Prostate gland (tissue), 2 donors: ENCODE measurements at regions not wholly inside any gene's neighbourhood (a gene's known extent, or its start where the extent isn't known, plus 50 kb on each side); places are given as distances from the start of the nearest gene placed in this dataset.

Experiments used
- DNase-seq: peaks from one replicate; pipeline ENCODE4 v3.0.0-alpha.2; 2019; ENCODE audit warnings: low spot score
- H3K27ac ChIP-seq, 2 donors: fragments of 200-600 bp; sonication (generic); 2 replicates each; pipeline ENCODE4 v1.5.1; 2017 to 2019
- H3K27me3 ChIP-seq: fragments of 200-600 bp; sonication (generic); replicated peaks from 2 replicates; pipeline ENCODE4 v1.5.1; 2019; ENCODE audit not compliant: insufficient read depth
- H3K36me3 ChIP-seq, 2 donors: fragments of 200-600 bp; sonication (generic); 1 replicate in 1 of 2; 2 replicates in 1 of 2; pipeline versions ENCODE4 v1.5.1 to v1.8.1; 2017 to 2019
- H3K4me1 ChIP-seq: fragments of 200-600 bp; sonication (generic); replicated peaks from 2 replicates; pipeline ENCODE4 v1.5.1; 2019
- H3K4me3 ChIP-seq, 2 donors: fragments of 200-600 bp; sonication (generic); 2 replicates each; pipeline ENCODE4 v1.5.1; 2017 to 2019
- H3K9me3 ChIP-seq: fragments of 200-600 bp; sonication (generic); 2 replicates; pipeline ENCODE4 v1.5.1; 2017
- POLR2A ChIP-seq: fragments of 450-650 bp; IDR thresholded peaks from one replicate; pipeline ENCODE4 v1.6.1; 2016; ENCODE audit warnings: antibody characterized with exemption, mild to moderate bottlenecking
- POLR2AphosphoS5 ChIP-seq: sonication (generic); formaldehyde crosslinking; IDR thresholded peaks from one replicate; pipeline ENCODE4 v1.6.1; 2017; ENCODE audit warnings: antibody characterized with exemption
- WGBS: methylation state at CpG from one replicate; pipeline ENCODE4 v1.1.5; 2018; 5-methylcytosine and 5-hydroxymethylcytosine counted together
- intact Hi-C: fragments of 100-400 bp; cut with DNase I; formaldehyde crosslinking; loops from one replicate; pipeline ENCODE4 v1.14.2; 2022
- TF ChIP-seq, protein P1 (sequence below), 4 experiments: fragments of 200-600 bp in 2 of 4; fragments of 450-650 bp in 2 of 4; sonication (generic) in 2 of 4; IDR thresholded peaks; 1 replicate in 3 of 4; 2 replicates in 1 of 4; pipeline ENCODE4 v1.5.1; 2016 to 2019; ENCODE audit warnings: antibody characterized with exemption in 4 of 4, mild to moderate bottlenecking in 2 of 4, moderate library complexity in 2 of 4

DNA sequence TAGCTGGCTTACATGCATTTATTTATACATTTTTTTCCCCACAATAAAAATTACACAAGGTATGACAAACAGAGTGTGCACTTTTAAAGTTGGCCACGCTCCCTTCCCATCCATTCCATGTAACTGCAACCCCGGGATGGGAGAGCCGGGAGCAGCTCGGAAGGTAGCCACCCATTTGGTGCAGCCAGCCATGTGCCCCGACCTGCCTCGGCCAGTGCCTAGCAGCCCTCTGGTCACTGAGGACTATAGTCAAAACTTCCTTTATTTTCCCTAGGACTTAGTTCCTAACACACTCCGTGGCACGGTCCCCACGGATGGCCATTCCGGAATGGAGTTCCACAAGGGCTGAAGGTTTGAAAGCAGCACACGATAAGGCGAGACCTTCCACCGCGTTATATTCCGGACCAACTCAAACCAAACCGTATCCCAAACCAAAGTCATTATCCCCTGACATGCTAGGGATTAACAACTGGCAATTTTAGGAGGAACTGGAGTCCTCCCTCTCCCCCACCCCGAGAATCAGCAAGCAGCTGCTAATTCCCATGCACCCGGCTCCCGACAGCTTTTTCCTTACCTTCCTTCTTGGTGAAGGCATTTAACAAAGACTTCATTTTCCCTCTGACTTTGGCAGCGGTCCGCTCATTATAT is 426.4 kb downstream of the SHANK2 start:
- Histone ChIP-seq H3K36me3 (no peaks in the 10 kb centered on the region), H3K27me3 (no peaks in the 10 kb centered on the region), H3K4me3 (peak overlapping the region; percentile 10 to 19), H3K27ac (peak overlapping the region; percentile 26 to 38), H3K4me1 (no peaks in the 10 kb centered on the region), H3K9me3 (no peaks in the 10 kb centered on the region)
- no peak for TF ChIP-seq POLR2A
- TF ChIP-seq, protein P1, sequence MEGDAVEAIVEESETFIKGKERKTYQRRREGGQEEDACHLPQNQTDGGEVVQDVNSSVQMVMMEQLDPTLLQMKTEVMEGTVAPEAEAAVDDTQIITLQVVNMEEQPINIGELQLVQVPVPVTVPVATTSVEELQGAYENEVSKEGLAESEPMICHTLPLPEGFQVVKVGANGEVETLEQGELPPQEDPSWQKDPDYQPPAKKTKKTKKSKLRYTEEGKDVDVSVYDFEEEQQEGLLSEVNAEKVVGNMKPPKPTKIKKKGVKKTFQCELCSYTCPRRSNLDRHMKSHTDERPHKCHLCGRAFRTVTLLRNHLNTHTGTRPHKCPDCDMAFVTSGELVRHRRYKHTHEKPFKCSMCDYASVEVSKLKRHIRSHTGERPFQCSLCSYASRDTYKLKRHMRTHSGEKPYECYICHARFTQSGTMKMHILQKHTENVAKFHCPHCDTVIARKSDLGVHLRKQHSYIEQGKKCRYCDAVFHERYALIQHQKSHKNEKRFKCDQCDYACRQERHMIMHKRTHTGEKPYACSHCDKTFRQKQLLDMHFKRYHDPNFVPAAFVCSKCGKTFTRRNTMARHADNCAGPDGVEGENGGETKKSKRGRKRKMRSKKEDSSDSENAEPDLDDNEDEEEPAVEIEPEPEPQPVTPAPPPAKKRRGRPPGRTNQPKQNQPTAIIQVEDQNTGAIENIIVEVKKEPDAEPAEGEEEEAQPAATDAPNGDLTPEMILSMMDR (IDR thresholded peaks at IDR 0.05) = no peak
- no peak for TF ChIP-seq POLR2AphosphoS5
- intact Hi-C loops = no loop called here
- no peak for DNase-seq
- WGBS = 23% methylated on average over 21 of the region's 21 CpGs

DNA sequence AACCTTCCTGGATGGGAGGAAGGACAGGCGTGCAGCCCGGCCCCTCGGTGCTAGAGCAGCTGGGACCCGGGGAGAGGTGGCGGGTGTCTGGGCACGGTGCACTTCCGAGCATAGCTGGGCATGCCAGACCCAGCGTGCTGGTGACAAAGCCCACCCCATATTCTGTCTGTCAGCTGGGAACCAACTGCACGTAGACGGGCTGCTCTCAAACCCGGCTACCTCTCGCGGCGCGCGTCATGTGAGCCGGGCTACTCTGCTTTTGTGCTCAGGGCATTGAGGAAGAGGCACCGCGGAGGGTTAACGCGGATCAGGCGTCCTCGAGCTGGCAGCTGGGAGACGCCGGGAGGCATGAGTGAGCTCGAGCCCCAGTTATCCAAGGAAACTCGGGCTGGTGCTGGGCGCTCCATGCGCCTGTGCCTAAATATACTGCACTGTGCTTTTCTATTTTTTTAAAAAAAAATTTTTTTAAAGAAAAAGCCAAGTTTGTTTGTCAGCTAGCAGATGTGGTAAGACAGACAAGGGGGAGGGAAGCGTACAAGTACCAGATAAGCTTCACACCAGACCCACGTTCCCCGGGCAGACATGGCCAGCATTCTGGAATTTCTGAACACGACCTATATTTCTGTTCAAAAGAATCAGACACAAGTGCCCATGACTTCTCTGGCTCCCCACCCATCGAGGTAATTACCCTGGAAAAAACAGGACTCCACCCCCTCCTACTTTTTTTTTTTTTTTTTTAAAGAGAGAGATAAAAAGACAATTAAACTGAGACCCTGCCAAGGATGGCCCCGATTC is 425.6 kb downstream of the SHANK2 start:
- DNase-seq = peak; percentile 13
- Histone ChIP-seq H3K36me3 (no peaks in the 10 kb centered on the region), H3K4me1 (no peaks in the 10 kb centered on the region), H3K4me3 (peak overlapping the region; percentile 10 to 19), H3K27ac (peak overlapping the region; percentile 26 to 38), H3K9me3 (no peaks in the 10 kb centered on the region), H3K27me3 (no peaks in the 10 kb centered on the region)
- intact Hi-C loops = no loop called here
- WGBS = 3% methylated on average over 35 of the region's 35 CpGs
- no peak for TF ChIP-seq POLR2A

DNA sequence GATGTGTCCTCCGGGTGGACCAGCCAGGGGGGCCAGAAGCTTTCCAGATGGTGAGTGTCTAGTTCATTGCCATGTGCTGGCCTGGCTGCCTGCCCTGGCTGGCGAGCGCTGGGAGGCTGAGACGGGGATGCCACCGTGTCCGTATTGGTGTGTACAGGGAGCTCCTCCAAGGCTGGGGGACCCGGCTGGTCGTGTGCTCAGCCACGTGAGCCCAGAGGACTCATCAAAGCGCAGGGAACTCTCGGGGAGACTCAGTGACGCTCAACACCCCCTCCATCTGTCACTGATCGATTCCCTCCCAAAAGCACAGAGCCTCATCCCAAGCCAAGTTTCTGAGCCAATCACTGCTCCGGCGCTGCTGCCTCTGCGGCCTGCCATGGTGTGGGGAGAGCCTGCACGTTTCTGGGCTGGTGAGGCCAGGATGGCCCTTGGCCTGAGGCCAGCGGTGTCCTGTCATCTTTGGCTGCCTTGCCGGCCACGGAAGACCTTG is 423.7 kb downstream of the SHANK2 start:
- Histone ChIP-seq H3K27me3 (no peaks in the 10 kb centered on the region), H3K4me1 (no peaks in the 10 kb centered on the region), H3K9me3 (no peaks in the 10 kb centered on the region), H3K27ac (no peak overlapping the region), H3K4me3 (no peak overlapping the region), H3K36me3 (no peaks in the 10 kb centered on the region)
- 55% methylated on average over 20 of the region's 20 CpGs for WGBS
- TF ChIP-seq, protein P1 (IDR thresholded peaks at IDR 0.05) = no peak
- TF ChIP-seq POLR2A (no peak), POLR2AphosphoS5 (no peak)
- no peak for DNase-seq
- intact Hi-C loops = no loop called here

DNA sequence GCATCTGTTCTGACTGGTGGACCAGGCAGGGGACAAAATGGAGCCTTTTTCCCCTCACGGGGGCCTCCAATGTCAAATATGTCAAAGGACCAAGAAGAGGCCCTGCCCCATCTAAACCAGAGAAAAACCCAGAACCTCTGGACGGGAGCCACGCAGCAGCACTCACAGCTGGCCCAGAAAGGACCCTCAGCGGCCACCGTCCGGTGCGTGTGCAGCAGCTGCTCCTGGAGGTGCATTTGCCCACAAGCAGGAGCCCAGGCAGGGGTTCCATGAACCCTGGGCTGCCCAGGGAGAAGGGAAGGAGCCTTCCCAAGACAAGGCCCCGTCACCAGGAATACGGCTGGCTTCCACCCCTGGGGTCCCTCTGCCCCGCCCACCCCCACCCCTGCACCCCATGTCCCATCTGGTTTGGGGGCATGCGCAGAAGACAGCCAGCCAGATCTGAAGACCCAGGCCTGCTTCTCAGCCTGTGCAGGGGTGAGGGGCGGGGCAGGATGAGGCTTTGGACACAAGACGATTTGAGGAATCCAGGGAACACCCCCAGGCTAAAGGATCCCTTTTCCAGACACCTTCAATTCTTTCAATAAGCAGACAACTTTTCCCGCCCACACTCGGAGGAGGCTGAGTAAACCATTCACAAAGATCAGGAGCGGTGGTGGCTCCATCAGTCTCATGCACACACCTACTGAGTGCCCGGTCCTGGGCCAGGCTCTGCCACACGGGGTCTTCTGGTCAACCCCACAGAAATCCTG is 423.1 kb downstream of the SHANK2 start:
- 87% methylated on average over 18 of the region's 18 CpGs for WGBS
- Histone ChIP-seq H3K27ac (no peak overlapping the region), H3K36me3 (no peaks in the 10 kb centered on the region), H3K4me3 (no peak overlapping the region), H3K27me3 (no peaks in the 10 kb centered on the region), H3K4me1 (no peaks in the 10 kb centered on the region), H3K9me3 (no peaks in the 10 kb centered on the region)
- TF ChIP-seq, protein P1 (IDR thresholded peaks at IDR 0.05) = no peak
- TF ChIP-seq POLR2AphosphoS5 = no peak
- TF ChIP-seq POLR2A = no peak
- no peak for DNase-seq
- intact Hi-C loops = no loop called here

DNA sequence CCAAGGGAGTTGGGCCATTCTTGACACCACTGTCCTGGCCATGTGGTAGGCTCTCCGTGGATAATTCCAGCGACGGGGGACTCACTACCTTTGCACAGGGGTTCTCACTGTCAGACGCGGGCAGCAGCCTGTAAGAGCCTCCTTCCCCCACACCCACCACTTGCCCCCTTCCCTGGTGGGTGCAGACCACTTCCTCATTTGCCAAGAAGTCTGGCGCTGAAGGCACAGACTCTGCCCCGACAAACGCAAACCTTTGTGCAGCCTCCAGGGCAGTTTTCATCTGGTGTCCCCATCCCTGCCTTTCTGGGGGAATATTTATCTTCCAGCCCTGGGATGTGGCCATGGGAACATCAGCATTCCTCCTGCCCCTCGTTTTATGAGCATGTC is 422.5 kb downstream of the SHANK2 start:
- TF ChIP-seq, protein P1 (IDR thresholded peaks at IDR 0.05) = no peak
- TF ChIP-seq POLR2A (no peak), POLR2AphosphoS5 (no peak)
- 77% methylated on average over 9 of the region's 9 CpGs for WGBS

More for the DNA sequence above, 422.5 kb downstream of the SHANK2 start:
- no peaks in the 10 kb centered on the region for H3K27me3 ChIP-seq
- intact Hi-C loops = no loop called here
- H3K36me3 ChIP-seq = no peaks in the 10 kb centered on the region
- H3K9me3 ChIP-seq = no peaks in the 10 kb centered on the region
- DNase-seq = no peak
- H3K27ac ChIP-seq = no peak overlapping the region
- H3K4me3 ChIP-seq = no peak overlapping the region
- no peaks in the 10 kb centered on the region for H3K4me1 ChIP-seq
